CD14-positive monocyte (primary cell): ENCODE measurements at regions not wholly inside any gene's neighbourhood (a gene's known extent, or its start where the extent isn't known, plus 50 kb on each side); places are given as distances from the start of the nearest gene placed in this dataset.

Experiments used
- DNase-seq, 3 donors: peaks; one replicate each; pipeline ENCODE4 v3.0.0-alpha.2; 2011 to 2022
- H2AFZ ChIP-seq: 2 replicates; pipeline ENCODE4 v1.6.0; 2012; ENCODE audit warnings: mild to moderate bottlenecking, low read depth, low read length, inconsistent platforms; ENCODE audit not compliant: insufficient read depth, poor library complexity, severe bottlenecking
- H3K27ac ChIP-seq, 2 donors: 1 replicate in 1 of 2; 2 replicates in 1 of 2; pipeline ENCODE4 v1.5.1; 2012 to 2013; ENCODE audit warnings: low read length in 2 of 2, control low read depth in 1 of 2, inconsistent platforms in 1 of 2, low read depth in 1 of 2, mild to moderate bottlenecking in 1 of 2
- H3K27me3 ChIP-seq, 2 donors: one replicate each; pipeline versions ENCODE4 v1.6.0 to v1.6.1; 2011 to 2013; ENCODE audit warnings: low read length in 2 of 2; ENCODE audit not compliant: control insufficient read depth in 2 of 2, insufficient read depth in 2 of 2
- H3K36me3 ChIP-seq, 2 donors: replicated peaks in 1 of 2; 1 replicate in 1 of 2; 2 replicates in 1 of 2; pipeline versions ENCODE4 v1.5.1 to v1.6.1; 2012 to 2013; ENCODE audit warnings: low read length in 2 of 2, control low read depth in 1 of 2, inconsistent platforms in 1 of 2, mild to moderate bottlenecking in 1 of 2; ENCODE audit not compliant: insufficient read depth in 2 of 2, control insufficient read depth in 1 of 2
- H3K4me1 ChIP-seq, 2 donors: 1 replicate in 1 of 2; 2 replicates in 1 of 2; pipeline versions ENCODE4 v1.5.1 to v1.6.1; 2012 to 2013; ENCODE audit warnings: low read length in 2 of 2, control low read depth in 1 of 2, inconsistent platforms in 1 of 2, mild to moderate bottlenecking in 1 of 2, moderate library complexity in 1 of 2; ENCODE audit not compliant: insufficient read depth in 2 of 2, control insufficient read depth in 1 of 2
- H3K4me2 ChIP-seq: replicated peaks from 2 replicates; pipeline ENCODE3; 2012; ENCODE audit warnings: low read length, moderate library complexity, mild to moderate bottlenecking; ENCODE audit not compliant: poor library complexity, severe bottlenecking; ENCODE audit errors: extremely low read depth
- H3K4me3 ChIP-seq, 3 experiments: fragments of 200-600 bp in 1 of 3; sonication (generic) in 1 of 3; replicated peaks in 1 of 3; 1 replicate in 2 of 3; 2 replicates in 1 of 3; pipeline ENCODE4 v1.5.1; 2011 to 2013; ENCODE audit warnings: low read length in 3 of 3, mild to moderate bottlenecking in 3 of 3, control low read depth in 2 of 3, low read depth in 2 of 3, inconsistent platforms in 1 of 3, moderate library complexity in 1 of 3
- H3K79me2 ChIP-seq: 2 replicates; pipeline ENCODE4 v1.6.0; 2012; ENCODE audit warnings: mild to moderate bottlenecking, control low read depth, inconsistent platforms, low read length, moderate library complexity; ENCODE audit not compliant: insufficient read depth
- H3K9ac ChIP-seq: 2 replicates; pipeline ENCODE4 v1.6.0; 2017; ENCODE audit warnings: low read length, mild to moderate bottlenecking; ENCODE audit not compliant: insufficient read depth, poor library complexity, severe bottlenecking
- H3K9me3 ChIP-seq, 2 donors: replicated peaks in 1 of 2; 1 replicate in 1 of 2; 2 replicates in 1 of 2; pipeline versions ENCODE4 v1.5.1 to v1.6.1; 2012 to 2013; ENCODE audit warnings: low read length in 2 of 2, control low read depth in 1 of 2; ENCODE audit not compliant: control insufficient read depth in 1 of 2, insufficient read depth in 1 of 2
- H4K20me1 ChIP-seq: 2 replicates; pipeline ENCODE4 v1.6.0; 2012; ENCODE audit warnings: mild to moderate bottlenecking, low read length, control low read depth, moderate library complexity; ENCODE audit not compliant: insufficient read depth
- H3K27ac Mint-ChIP-seq, 7 donors: one replicate each; pipeline ENCODE4 v1.8.0; 2020; ENCODE audit warnings: mild to moderate bottlenecking in 7 of 7, mixed read lengths in 7 of 7, moderate library complexity in 6 of 7, inconsistent platforms in 2 of 7
- H3K27me3 Mint-ChIP-seq, 3 donors: one replicate each; pipeline ENCODE4 v1.8.0; 2021 to 2022; ENCODE audit warnings: low read depth in 3 of 3, mild to moderate bottlenecking in 3 of 3, mixed read lengths in 3 of 3, moderate library complexity in 3 of 3, inconsistent platforms in 1 of 3
- H3K36me3 Mint-ChIP-seq, 2 donors: one replicate each; pipeline ENCODE4 v1.8.0; 2020; ENCODE audit warnings: mixed read lengths in 2 of 2, inconsistent platforms in 1 of 2, mild to moderate bottlenecking in 1 of 2
- H3K4me1 Mint-ChIP-seq: one replicate; pipeline ENCODE4 v1.8.0; 2020; ENCODE audit warnings: mild to moderate bottlenecking, mixed read lengths
- H3K4me3 Mint-ChIP-seq, 2 donors: one replicate each; pipeline ENCODE4 v1.8.0; 2020; ENCODE audit warnings: mild to moderate bottlenecking in 2 of 2, mixed read lengths in 2 of 2, moderate library complexity in 1 of 2
- H3K9me3 Mint-ChIP-seq, 7 donors: one replicate each; pipeline ENCODE4 v1.8.0; 2020 to 2022; ENCODE audit warnings: mixed read lengths in 7 of 7, mild to moderate bottlenecking in 6 of 7, moderate library complexity in 6 of 7, inconsistent platforms in 2 of 7
- CTCF ChIP-seq: fragments of 200-600 bp; IDR thresholded peaks from one replicate; pipeline ENCODE4 v1.8.0; 2022; ENCODE audit warnings: antibody characterized with exemption, mild to moderate bottlenecking
- WGBS: methylation state at CpG from one replicate; pipeline ENCODE4 v1.1.5; 2013; ENCODE audit warnings: missing lambda C conversion rate; ENCODE audit not compliant: insufficient coverage; 5-methylcytosine and 5-hydroxymethylcytosine counted together
- intact Hi-C, 2 donors: fragments of 100-400 bp; cut with micrococcal nuclease; formaldehyde crosslinking; loops; one replicate each; pipeline versions ENCODE4 v1.15.0 to v1.15.1; 2023

GRCh38 chrX:13489454-13489853 lies 79.9 kb upstream of the EGFL6 start:
- peaks cover 0 to 33% (median 1%) of the 10 kb centered on the region in 3 donors for H3K27me3 Mint-ChIP-seq
- peak; percentile 17 to 41 (median 33) for DNase-seq
- H3K27ac Mint-ChIP-seq, result peak overlapping the region; percentile 38 to 91 (median 78)
- peaks cover 0 to 38% of the 10 kb centered on the region in 2 donors for H3K27me3 ChIP-seq
- H4K20me1 ChIP-seq, result no peaks in the 10 kb centered on the region
- no peak overlapping the region for H3K4me2 ChIP-seq
- TF ChIP-seq CTCF, result no peak
- no peak overlapping the region for H3K4me3 Mint-ChIP-seq
- intact Hi-C loops, result loop anchor here in 1 of 2 donors (5.0 kb wide), 1 partner anchor 537 kb away; no protein-coding TSS in a partner anchor
- H3K4me1 ChIP-seq, result peaks cover 56 to 66% of the 10 kb centered on the region in 2 donors
- no peaks in the 10 kb centered on the region for H3K9me3 Mint-ChIP-seq
- no peaks in the 10 kb centered on the region for H3K79me2 ChIP-seq
- 0% methylated on average over 3 of the region's 5 CpGs for WGBS
- H2AFZ ChIP-seq, result no peak overlapping the region
- H3K9ac ChIP-seq, result no peak overlapping the region
- H3K4me3 ChIP-seq, result no peak overlapping the region
- no peaks in the 10 kb centered on the region for H3K36me3 ChIP-seq
- H3K4me1 Mint-ChIP-seq, result peaks cover 47% of the 10 kb centered on the region
- no peaks in the 10 kb centered on the region for H3K9me3 ChIP-seq
- H3K27ac ChIP-seq, result peak overlapping the region in 1 of 2 donors; percentile 77
- no peaks in the 10 kb centered on the region for H3K36me3 Mint-ChIP-seq

GRCh38 chrX:13487731-13488505 lies 81.5 kb upstream of the EGFL6 start:
- peaks cover 0 to 34% (median 1%) of the 10 kb centered on the region in 3 donors for H3K27me3 Mint-ChIP-seq
- intact Hi-C loops, result loop anchor here in 1 of 2 donors (5.0 kb wide), 1 partner anchor 536 kb away; no protein-coding TSS in a partner anchor
- no peaks in the 10 kb centered on the region for H3K9me3 ChIP-seq
- TF ChIP-seq CTCF, result peak; percentile 55
- no peaks in the 10 kb centered on the region for H4K20me1 ChIP-seq
- H3K27me3 ChIP-seq, result peaks cover 0 to 27% of the 10 kb centered on the region in 2 donors
- H3K27ac Mint-ChIP-seq, result peak overlapping the region; percentile 54 to 86 (median 63)
- H3K36me3 Mint-ChIP-seq, result no peaks in the 10 kb centered on the region
- no peak overlapping the region for H3K4me3 Mint-ChIP-seq
- peak overlapping the region; percentile 6 for H2AFZ ChIP-seq
- H3K4me3 ChIP-seq, result no peak overlapping the region
- peaks cover 36% of the 10 kb centered on the region for H3K4me1 Mint-ChIP-seq
- H3K4me1 ChIP-seq, result peaks cover 44 to 51% of the 10 kb centered on the region in 2 donors
- no peak overlapping the region for H3K9ac ChIP-seq
- WGBS, result no CpG with 5 or more reads among the region's 7 CpGs
- peak; percentile 25 to 38 (median 34) for DNase-seq
- no peaks in the 10 kb centered on the region for H3K79me2 ChIP-seq
- peak overlapping the region; percentile 17 for H3K4me2 ChIP-seq
- no peaks in the 10 kb centered on the region for H3K36me3 ChIP-seq
- H3K27ac ChIP-seq, result peak overlapping the region in 1 of 2 donors; percentile 57
- peaks cover 0 to 3% (median 0%) of the 10 kb centered on the region in 7 donors for H3K9me3 Mint-ChIP-seq
